HL-60 (cell line): ENCODE measurements at regions not wholly inside any gene's neighbourhood (a gene's known extent, or its start where the extent isn't known, plus 50 kb on each side); places are given as distances from the start of the nearest gene placed in this dataset.

ENCODE experiments used
- CTCF ChIP-seq: IDR thresholded peaks from one replicate; pipeline ENCODE4 v1.5.1; 2011; ENCODE audit warnings: low read length, control low read depth, inconsistent platforms; ENCODE audit not compliant: insufficient read depth
- GABPA ChIP-seq: IDR thresholded peaks from 2 replicates; pipeline ENCODE4 v1.6.1; 2012; ENCODE audit warnings: low read depth
- REST ChIP-seq: IDR thresholded peaks from 2 replicates; pipeline ENCODE4 v1.6.1; 2012; ENCODE audit warnings: low read depth; ENCODE audit not compliant: insufficient replicate concordance

GRCh38 chr12:132389026-132389425 lies 59.6 kb upstream of the GALNT9 start:
- TF ChIP-seq CTCF = no peak
- no peak for TF ChIP-seq REST
- no peak for TF ChIP-seq GABPA
